Keratinocyte (primary cell): ENCODE measurements at regions not wholly inside any gene's neighbourhood (a gene's known extent, or its start where the extent isn't known, plus 50 kb on each side); places are given as distances from the start of the nearest gene placed in this dataset.

Experiments used
- DNase-seq: peaks from one replicate; pipeline ENCODE4 v3.0.0-alpha.2; 2011; ENCODE audit warnings: low read depth, missing footprints, low spot score
- FAIRE-seq: peaks from 2 replicates; lab custom pipeline; 2011; peaks lifted over from hg19 to GRCh38; lab: Jason Lieb, UNC
- H2AFZ ChIP-seq: 2 replicates; pipeline ENCODE4 v1.6.0; 2012; ENCODE audit warnings: low read length, control low read depth, inconsistent platforms; ENCODE audit not compliant: control insufficient read depth
- H3K27ac ChIP-seq: 2 replicates; pipeline ENCODE4 v1.5.1; 2011; ENCODE audit warnings: low read length; ENCODE audit not compliant: control insufficient read depth, insufficient read depth
- H3K27me3 ChIP-seq: 3 replicates; pipeline ENCODE4 v1.6.0; 2011; ENCODE audit warnings: low read length; ENCODE audit not compliant: control insufficient read depth, insufficient read depth; ENCODE audit errors: extremely low read depth
- H3K36me3 ChIP-seq, 2 experiments: 2 replicates in 1 of 2; 3 replicates in 1 of 2; pipeline ENCODE4 v1.5.1; 2011; ENCODE audit warnings: low read length in 2 of 2, mild to moderate bottlenecking in 1 of 2; ENCODE audit not compliant: control insufficient read depth in 2 of 2, insufficient read depth in 2 of 2; ENCODE audit errors: extremely low read depth in 1 of 2
- H3K4me1 ChIP-seq: 3 replicates; pipeline ENCODE4 v1.5.1; 2011; ENCODE audit warnings: low read length; ENCODE audit not compliant: control insufficient read depth, insufficient read depth; ENCODE audit errors: extremely low read depth
- H3K4me2 ChIP-seq: 3 replicates; pipeline ENCODE4 v1.6.0; 2011; ENCODE audit warnings: low read depth, low read length; ENCODE audit not compliant: control insufficient read depth, insufficient read depth; ENCODE audit errors: extremely low read depth
- H3K4me3 ChIP-seq, 3 experiments: fragments of 200-600 bp in 1 of 3; sonication (generic) in 1 of 3; 2 replicates in 2 of 3; 3 replicates in 1 of 3; pipeline ENCODE4 v1.5.1; 2011 to 2016; ENCODE audit warnings: low read length in 3 of 3, mild to moderate bottlenecking in 3 of 3, control low read depth in 2 of 3, inconsistent platforms in 1 of 3, low read depth in 1 of 3, mixed read lengths in 1 of 3, mixed run types in 1 of 3, moderate library complexity in 1 of 3; ENCODE audit not compliant: control insufficient read depth in 2 of 3, insufficient read depth in 2 of 3; ENCODE audit errors: extremely low read depth in 1 of 3
- H3K79me2 ChIP-seq: 2 replicates; pipeline ENCODE4 v1.6.0; 2012; ENCODE audit warnings: low read length; ENCODE audit not compliant: control insufficient read depth, insufficient read depth
- H3K9ac ChIP-seq: 3 replicates; pipeline ENCODE4 v1.6.0; 2011; ENCODE audit warnings: low read length; ENCODE audit not compliant: control insufficient read depth, insufficient read depth; ENCODE audit errors: extremely low read depth
- H3K9me1 ChIP-seq: 3 replicates; pipeline ENCODE4 v1.6.0; 2011; ENCODE audit warnings: low read length; ENCODE audit not compliant: control insufficient read depth, insufficient read depth; ENCODE audit errors: extremely low read depth
- H3K9me3 ChIP-seq: 2 replicates; pipeline ENCODE4 v1.5.1; 2012; ENCODE audit warnings: low read depth, low read length; ENCODE audit not compliant: control insufficient read depth
- H4K20me1 ChIP-seq: 3 replicates; pipeline ENCODE4 v1.6.0; 2011; ENCODE audit warnings: low read length; ENCODE audit not compliant: control insufficient read depth, insufficient read depth; ENCODE audit errors: extremely low read depth
- CTCF ChIP-seq, 3 experiments: IDR thresholded peaks in 1 of 3; conservative IDR thresholded peaks in 1 of 3; optimal IDR thresholded peaks in 1 of 3; 2 replicates in 2 of 3; 3 replicates in 1 of 3; pipeline versions ENCODE3 to v1.5.1; 2011; ENCODE audit warnings: low read length in 3 of 3, mild to moderate bottlenecking in 3 of 3, moderate library complexity in 2 of 3, control low read depth in 1 of 3, inconsistent platforms in 1 of 3; ENCODE audit not compliant: insufficient read depth in 2 of 3; ENCODE audit errors: extremely low read depth in 1 of 3
- EZH2 ChIP-seq: IDR thresholded peaks from one replicate; pipeline ENCODE4 v1.6.1; 2012; ENCODE audit warnings: inconsistent platforms, mild to moderate bottlenecking, low read length, moderate library complexity
- dilution Hi-C: fragments of 300-500 bp; cut with MboI; formaldehyde crosslinking; loops from one replicate; pipeline ENCODE4 v1.7.0; 2020; ENCODE audit warnings: low sequenced_read_pairs; ENCODE audit not compliant: extremely low pct_ligation_motif_present

- Histone ChIP-seq H3K9me3 (no peaks in the 10 kb centered on the region), H3K4me3 (no peak overlapping the region), H3K9ac (no peak overlapping the region), H3K4me2 (no peak overlapping the region), H3K4me1 (no peaks in the 10 kb centered on the region), H3K27me3 (no peaks in the 10 kb centered on the region), H3K79me2 (no peaks in the 10 kb centered on the region), H3K36me3 (no peaks in the 10 kb centered on the region), H3K27ac (no peak overlapping the region), H4K20me1 (no peaks in the 10 kb centered on the region), H2AFZ (no peak overlapping the region), H3K9me1 (no peaks in the 10 kb centered on the region)
- dilution Hi-C loops: no loop called here
- TF ChIP-seq EZH2 (no peak), CTCF (optimal IDR thresholded peaks at IDR 0.05 in 1 of 3, IDR thresholded peaks at IDR 0.05 in 1 of 3, conservative IDR thresholded peaks at IDR 0.05 in 1 of 3; ENCODE audit: extremely low read depth in 1 of 3, insufficient read depth in 2 of 3, low read length in 3 of 3) (no peak)
- FAIRE-seq (no peak), DNase-seq (no peak)
These were observed 126.2 kb upstream of the EXOC2 start for GRCh38 chr6:819122-819521.

- Histone ChIP-seq H3K36me3 (no peaks in the 10 kb centered on the region), H3K9ac (no peak overlapping the region), H2AFZ (no peak overlapping the region), H3K4me1 (no peaks in the 10 kb centered on the region), H3K9me3 (no peaks in the 10 kb centered on the region), H3K27me3 (no peaks in the 10 kb centered on the region), H3K27ac (no peak overlapping the region), H3K9me1 (no peaks in the 10 kb centered on the region), H4K20me1 (no peaks in the 10 kb centered on the region), H3K4me2 (no peak overlapping the region), H3K4me3 (no peak overlapping the region), H3K79me2 (no peaks in the 10 kb centered on the region)
- TF ChIP-seq EZH2 (no peak), CTCF (optimal IDR thresholded peaks at IDR 0.05 in 1 of 3, IDR thresholded peaks at IDR 0.05 in 1 of 3, conservative IDR thresholded peaks at IDR 0.05 in 1 of 3; ENCODE audit: extremely low read depth in 1 of 3, insufficient read depth in 2 of 3, low read length in 3 of 3) (no peak)
- DNase-seq: no peak
- FAIRE-seq: no peak
- dilution Hi-C loops: no loop called here
These were observed 125.3 kb upstream of the EXOC2 start for GRCh38 chr6:818196-818595.
